GM10266 (cell line): ENCODE measurements at regions not wholly inside any gene's neighbourhood (a gene's known extent, or its start where the extent isn't known, plus 50 kb on each side); places are given as distances from the start of the nearest gene placed in this dataset.

Experiments
- DNase-seq: peaks from one replicate; pipeline ENCODE4 v3.0.0; 2012; ENCODE audit errors: extremely low spot score
- TF ChIP-seq, protein P1 (sequence below): IDR thresholded peaks from 2 replicates; pipeline ENCODE4 v1.5.1; 2012; ENCODE audit warnings: mild to moderate bottlenecking, low read depth; ENCODE audit not compliant: control insufficient read depth, insufficient read depth; ENCODE audit errors: missing control alignments

DNA sequence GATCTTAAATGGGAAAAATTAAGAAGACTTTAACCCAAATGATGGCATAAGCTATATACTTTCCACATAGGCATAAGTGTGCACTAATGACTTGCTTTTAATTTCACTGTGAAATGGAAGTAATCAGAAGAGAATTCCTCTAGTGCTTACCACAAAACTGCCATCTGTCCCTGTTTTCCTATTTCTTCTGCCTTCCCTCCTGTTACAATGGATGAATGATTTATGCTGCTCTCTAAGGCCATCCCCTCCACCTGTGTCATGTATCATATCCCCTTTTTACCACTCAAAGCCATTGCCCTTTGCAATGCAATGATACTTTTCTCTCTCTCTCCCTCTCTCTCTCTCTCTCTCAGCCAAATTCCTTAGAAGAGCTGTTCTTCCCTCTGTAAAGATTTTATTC lies 109.1 kb downstream of the C12orf50 start:
- TF ChIP-seq, protein P1, sequence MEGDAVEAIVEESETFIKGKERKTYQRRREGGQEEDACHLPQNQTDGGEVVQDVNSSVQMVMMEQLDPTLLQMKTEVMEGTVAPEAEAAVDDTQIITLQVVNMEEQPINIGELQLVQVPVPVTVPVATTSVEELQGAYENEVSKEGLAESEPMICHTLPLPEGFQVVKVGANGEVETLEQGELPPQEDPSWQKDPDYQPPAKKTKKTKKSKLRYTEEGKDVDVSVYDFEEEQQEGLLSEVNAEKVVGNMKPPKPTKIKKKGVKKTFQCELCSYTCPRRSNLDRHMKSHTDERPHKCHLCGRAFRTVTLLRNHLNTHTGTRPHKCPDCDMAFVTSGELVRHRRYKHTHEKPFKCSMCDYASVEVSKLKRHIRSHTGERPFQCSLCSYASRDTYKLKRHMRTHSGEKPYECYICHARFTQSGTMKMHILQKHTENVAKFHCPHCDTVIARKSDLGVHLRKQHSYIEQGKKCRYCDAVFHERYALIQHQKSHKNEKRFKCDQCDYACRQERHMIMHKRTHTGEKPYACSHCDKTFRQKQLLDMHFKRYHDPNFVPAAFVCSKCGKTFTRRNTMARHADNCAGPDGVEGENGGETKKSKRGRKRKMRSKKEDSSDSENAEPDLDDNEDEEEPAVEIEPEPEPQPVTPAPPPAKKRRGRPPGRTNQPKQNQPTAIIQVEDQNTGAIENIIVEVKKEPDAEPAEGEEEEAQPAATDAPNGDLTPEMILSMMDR: no peak
- DNase-seq: no peak

DNA sequence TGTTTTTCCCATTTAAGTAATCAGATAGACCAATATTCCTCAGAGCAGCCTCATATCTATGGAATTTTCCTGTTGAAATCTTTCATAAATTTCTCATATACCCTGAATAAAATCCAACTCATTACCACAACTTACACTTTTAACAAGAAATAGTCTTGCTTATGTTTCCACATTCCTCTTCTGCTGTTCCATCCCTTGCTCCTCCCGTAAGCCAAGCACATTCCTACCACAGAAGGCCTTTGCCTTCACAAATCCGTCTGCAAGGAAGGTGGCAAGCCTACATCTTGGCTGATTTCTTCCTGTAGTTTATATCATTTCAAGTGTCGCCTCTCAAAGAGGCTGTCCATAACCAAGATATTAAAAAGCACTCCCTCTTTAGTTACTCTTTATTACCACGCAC lies 127.7 kb downstream of the C12orf50 start:
- TF ChIP-seq, protein P1: no peak
- no peak for DNase-seq

DNA sequence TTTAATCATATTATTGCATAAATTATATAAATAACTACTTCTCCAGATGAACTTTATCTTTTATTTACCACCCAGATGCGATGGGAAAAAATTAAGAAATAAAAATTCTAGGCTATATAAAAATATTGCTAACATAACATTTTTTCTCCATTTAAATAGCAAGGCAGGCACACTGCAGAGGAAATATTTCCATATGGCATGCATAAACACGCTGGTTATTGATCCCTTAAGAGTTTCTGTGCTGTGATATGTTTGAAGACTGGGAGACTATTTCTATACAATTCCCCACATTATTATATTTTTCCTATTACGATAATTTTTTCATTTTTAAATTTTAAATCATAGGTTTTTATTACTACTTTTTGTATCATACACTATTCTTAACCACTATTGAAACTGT lies 131.5 kb downstream of the C12orf50 start:
- TF ChIP-seq, protein P1: no peak
- DNase-seq: no peak

DNA sequence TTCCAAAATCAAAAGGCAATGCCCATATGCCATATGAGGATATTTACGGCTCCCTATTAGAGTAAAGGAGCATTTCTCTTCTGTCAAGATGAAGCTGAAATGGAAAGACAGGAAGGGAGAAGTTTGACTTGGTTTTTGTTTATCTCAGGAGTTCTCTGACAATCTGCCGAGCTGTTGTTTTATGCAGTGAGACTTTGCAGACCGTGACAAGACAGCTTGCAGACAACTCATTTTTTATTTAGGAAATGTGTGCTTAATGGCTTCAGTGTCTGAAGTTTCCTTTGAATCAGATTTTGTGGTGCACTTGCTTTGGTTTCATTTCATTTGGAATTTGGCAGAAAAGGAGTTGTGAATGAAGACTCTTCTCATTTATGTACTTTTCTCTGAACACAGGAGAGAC lies 145.4 kb downstream of the C12orf50 start:
- DNase-seq: no peak
- TF ChIP-seq, protein P1: no peak

DNA sequence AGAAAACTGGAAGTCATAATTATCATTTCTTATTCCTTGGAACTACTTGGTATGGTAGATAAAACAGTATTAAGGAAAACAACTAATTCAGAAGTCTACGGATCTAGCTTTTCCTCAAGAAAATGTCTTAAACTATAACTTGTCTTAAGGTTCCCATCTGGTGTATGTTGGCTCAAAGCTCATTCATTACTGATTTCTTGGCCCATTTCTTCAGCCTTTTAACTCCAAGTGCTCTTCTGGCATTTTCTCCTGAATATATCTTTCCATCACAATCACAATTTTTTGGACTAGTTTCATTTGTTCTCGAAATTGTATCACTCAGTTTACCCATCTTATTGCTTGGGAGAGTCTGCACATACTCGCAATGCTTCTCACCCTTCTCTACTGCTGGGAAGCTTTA lies 150.1 kb downstream of the C12orf50 start:
- DNase-seq: no peak
- TF ChIP-seq, protein P1: no peak

DNA sequence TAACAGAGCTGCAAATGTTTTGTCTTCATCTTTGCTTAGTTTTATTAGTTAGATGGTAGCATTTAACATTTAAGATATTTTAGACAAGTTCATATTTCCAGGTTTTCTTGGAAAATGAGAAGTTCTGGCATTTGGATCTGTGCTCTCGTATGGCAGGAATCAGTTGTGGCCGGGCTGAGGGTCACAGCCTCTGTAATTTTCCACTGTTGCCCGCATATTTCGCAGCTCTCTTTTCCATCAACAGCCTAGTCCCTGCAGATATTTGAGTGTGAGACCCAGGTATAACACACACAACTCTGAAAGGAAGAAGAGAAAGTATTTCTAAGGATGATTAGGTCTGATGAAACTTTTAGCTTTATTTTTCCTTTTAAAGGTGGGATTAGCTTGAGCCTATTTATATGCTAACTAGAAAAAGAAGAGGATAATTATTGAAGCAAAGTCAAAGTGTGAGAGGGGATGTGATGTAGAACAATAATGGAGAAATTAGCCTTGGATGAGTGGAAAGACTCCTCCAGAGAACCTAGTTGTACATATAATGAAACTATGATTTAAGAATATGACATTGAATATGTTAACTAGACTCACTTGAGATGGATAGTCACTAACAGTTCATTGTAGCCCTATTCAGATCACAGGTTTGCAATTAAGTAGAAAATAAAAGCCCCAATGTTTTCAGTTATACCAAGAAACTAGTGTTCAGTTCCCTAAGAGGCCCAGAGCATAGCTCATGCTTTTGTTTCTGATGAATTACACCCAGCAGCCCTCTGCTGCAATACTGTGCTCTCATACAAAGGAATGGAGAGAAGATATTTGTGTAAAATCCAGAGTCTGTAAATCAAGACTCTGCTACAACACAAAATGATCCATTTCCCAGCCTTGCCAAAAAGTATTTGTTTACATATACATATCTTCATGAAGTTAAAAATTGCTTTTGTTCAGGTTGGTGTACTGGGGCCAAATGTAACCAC lies 158.4 kb downstream of the C12orf50 start:
- DNase-seq: no peak
- TF ChIP-seq, protein P1: no peak

DNA sequence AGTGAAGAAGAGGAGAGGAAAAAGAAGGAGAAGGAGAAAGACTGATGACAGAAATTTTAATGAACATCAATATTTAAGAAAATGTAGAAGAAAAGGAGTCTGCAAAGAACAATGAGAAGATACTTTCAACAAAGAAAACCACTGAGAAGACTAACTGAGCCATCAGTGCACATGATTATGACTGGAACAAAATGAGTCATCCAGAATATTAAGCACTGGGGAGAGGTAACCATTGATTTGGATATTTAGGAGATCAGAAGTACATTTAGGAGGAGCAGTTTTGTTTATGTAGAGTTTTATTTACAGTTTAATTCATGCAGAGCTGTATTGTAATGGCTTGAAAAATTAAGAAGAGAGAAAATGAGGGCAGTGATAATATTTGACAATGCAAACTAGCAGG lies 159.1 kb downstream of the C12orf50 start:
- DNase-seq: no peak

More for the DNA sequence above, 159.1 kb downstream of the C12orf50 start:
- TF ChIP-seq, protein P1: no peak
